ENCODE measurements at regions not wholly inside any gene's neighbourhood (a gene's known extent, or its start where the extent isn't known, plus 50 kb on each side); places are given as distances from the start of the nearest gene placed in this dataset.

- H2BK120ac ChIP-seq (ENCODE audit: low read depth, low read length, poor library complexity, severe bottlenecking) = no peak overlapping the region
- H3T11ph ChIP-seq (ENCODE audit: low read length) = no peak overlapping the region
- no peak overlapping the region for H3K27ac ChIP-seq (ENCODE audit: insufficient read length, low read depth, low read length)
- no peaks in the 10 kb centered on the region for H3K4me1 ChIP-seq (ENCODE audit: insufficient read depth, low read length)
- H3K4ac ChIP-seq (ENCODE audit: low read depth, low read length) = no peak overlapping the region
- Mint-ChIP-seq H3K9me3 (no peaks in the 10 kb centered on the region), H3K4me3 (no peak overlapping the region), H3K36me3 (ENCODE audit: insufficient read depth in 1 of 3, low read depth in 3 of 3) (no peaks in the 10 kb centered on the region), H3K4me1 (no peaks in the 10 kb centered on the region), H3K27me3 (ENCODE audit: low read depth) (no peaks in the 10 kb centered on the region), H3K27ac (no peak overlapping the region)
- no peak overlapping the region for H4K91ac ChIP-seq (ENCODE audit: insufficient read length, low read depth, low read length)
- no peak overlapping the region for H2BK12ac ChIP-seq (ENCODE audit: insufficient read length, low read depth, low read length)
- H3K18ac ChIP-seq (ENCODE audit: insufficient read length, low read depth, low read length) = no peak overlapping the region
- no peak overlapping the region for H4K5ac ChIP-seq (ENCODE audit: insufficient read length, low read depth, low read length)
- H4K8ac ChIP-seq (replicated peaks; ENCODE audit: insufficient read length, low read depth, low read length) = no peak overlapping the region
- no peaks in the 10 kb centered on the region for H3K23me2 ChIP-seq (ENCODE audit: insufficient read length, low read depth, low read length, poor library complexity, severe bottlenecking)
- no peak overlapping the region for H3K14ac ChIP-seq (ENCODE audit: insufficient read depth, low read length)
- H2BK5ac ChIP-seq (ENCODE audit: insufficient read length, low read length) = no peak overlapping the region
- H2BK15ac ChIP-seq (ENCODE audit: low read depth, low read length) = no peak overlapping the region
- DNase-seq = no peak
- H2BK20ac ChIP-seq (ENCODE audit: low read depth, low read length, poor library complexity, severe bottlenecking) = no peak overlapping the region
- no peak for TF ChIP-seq CTCF (conservative IDR thresholded peaks at IDR 0.05)
- no peaks in the 10 kb centered on the region for H3K79me1 ChIP-seq (ENCODE audit: insufficient read depth, low read depth, low read length, poor library complexity, severe bottlenecking)
- no peak overlapping the region for H2AK5ac ChIP-seq (ENCODE audit: insufficient read length, low read length)
- no peak overlapping the region for H2AFZ ChIP-seq (ENCODE audit: low read length)
- H3K56ac ChIP-seq (ENCODE audit: insufficient read length, low read depth, low read length) = no peak overlapping the region
- no peaks in the 10 kb centered on the region for H4K20me1 ChIP-seq (ENCODE audit: control insufficient read depth, insufficient read depth, insufficient read length)
- no peak overlapping the region for H3K23ac ChIP-seq (ENCODE audit: insufficient read length, low read depth, low read length)
- no peaks in the 10 kb centered on the region for H3K27me3 ChIP-seq (ENCODE audit: insufficient read depth, low read length)
- H3K4me2 ChIP-seq (ENCODE audit: insufficient read depth, insufficient read length, low read length) = no peak overlapping the region
- no peaks in the 10 kb centered on the region for H3K79me2 ChIP-seq (ENCODE audit: insufficient read depth, low read length)
- no peaks in the 10 kb centered on the region for H3K9me3 ChIP-seq (ENCODE audit: control insufficient read depth, low read depth, low read length)
- no CpG with 5 or more reads among the region's 1 CpG for WGBS (ENCODE audit: extremely low coverage, insufficient read length, low lambda C conversion rate)
- H3K9ac ChIP-seq (ENCODE audit: extremely low read depth, insufficient read length, low read length) = no peak overlapping the region
These were observed 262.2 kb upstream of the TTC29 start for GRCh38 chr4:147207911-147208310.

Data from H9 (cell line).